Upper lobe of left lung (tissue), 6 donors: ENCODE measurements at regions not wholly inside any gene's neighbourhood (a gene's known extent, or its start where the extent isn't known, plus 50 kb on each side); places are given as distances from the start of the nearest gene placed in this dataset.

Experiments used
- ATAC-seq, 2 donors: fragments of 200-7000 bp; cut with Tn5 transposase; one replicate each; pipeline ENCODE4 v1.9.1; 2022; ENCODE audit warnings: mild to moderate bottlenecking in 2 of 2, moderate library complexity in 2 of 2; ENCODE audit not compliant: low FRiP score in 2 of 2
- DNase-seq, 2 donors: peaks; one replicate each; pipeline ENCODE4 v3.0.0-alpha.2; 2019 to 2020
- H3K27ac ChIP-seq, 4 donors: fragments of 200-600 bp; sonication (generic); one replicate each; pipeline ENCODE4 v1.5.1; 2016 to 2019
- H3K27me3 ChIP-seq, 4 donors: fragments of 200-600 bp; sonication (generic); one replicate each; pipeline ENCODE4 v1.5.1; 2017 to 2019
- H3K36me3 ChIP-seq, 4 donors: fragments of 200-600 bp; sonication (generic); one replicate each; pipeline ENCODE4 v1.5.1; 2016 to 2019
- H3K4me1 ChIP-seq, 4 donors: fragments of 200-600 bp; sonication (generic); one replicate each; pipeline ENCODE4 v1.5.1; 2018 to 2019
- H3K4me3 ChIP-seq, 4 donors: fragments of 200-600 bp; sonication (generic); one replicate each; pipeline ENCODE4 v1.5.1; 2017 to 2019; ENCODE audit warnings: mild to moderate bottlenecking in 2 of 4, moderate library complexity in 1 of 4
- H3K9me3 ChIP-seq, 4 donors: fragments of 200-600 bp; sonication (generic); one replicate each; pipeline ENCODE4 v1.5.1; 2018 to 2019
- CTCF ChIP-seq, 6 experiments: fragments of 450-650 bp in 4 of 6; fragments of 200-600 bp in 2 of 6; sonication (generic) in 2 of 6; IDR thresholded peaks; one replicate each; pipeline ENCODE4 v1.5.1; 2016 to 2019; ENCODE audit warnings: antibody characterized with exemption in 6 of 6
- EP300 ChIP-seq, 4 donors: sonication (generic); formaldehyde crosslinking; IDR thresholded peaks; one replicate each; pipeline ENCODE4 v1.5.1; 2017; ENCODE audit warnings: antibody characterized with exemption in 4 of 4, control low read depth in 2 of 4
- POLR2A ChIP-seq, 4 donors: fragments of 450-650 bp; IDR thresholded peaks; one replicate each; pipeline ENCODE4 v1.5.1; 2016 to 2017; ENCODE audit warnings: antibody characterized with exemption in 4 of 4, mild to moderate bottlenecking in 2 of 4
- POLR2AphosphoS5 ChIP-seq, 2 donors: sonication (generic); formaldehyde crosslinking; IDR thresholded peaks; one replicate each; pipeline ENCODE4 v1.5.1; 2017; ENCODE audit warnings: antibody characterized with exemption in 2 of 2
- WGBS, 2 donors: methylation state at CpG; one replicate each; pipeline ENCODE4 v1.1.5; 2017 to 2018; 5-methylcytosine and 5-hydroxymethylcytosine counted together
- donor health status: DM: no; HTN: no; CAD: no; lungs with moderate emphysema.
- donor health status: DM: no; HTN: yes; CAD: no; lungs with severe emphysema.

- H3K36me3 ChIP-seq = no peaks in the 10 kb centered on the region
- DNase-seq (no peak), ATAC-seq (no peak)
- WGBS, 2 donors = 67 to 85% methylated on average over 1 to 2 of the region's 2 CpGs
- no peak for TF ChIP-seq POLR2A (IDR thresholded peaks at IDR 0.05)
- TF ChIP-seq CTCF (IDR thresholded peaks at IDR 0.05) = no peak
- no peak for TF ChIP-seq POLR2AphosphoS5 (IDR thresholded peaks at IDR 0.05)
- no peak for TF ChIP-seq EP300 (IDR thresholded peaks at IDR 0.05)
- H3K9me3 ChIP-seq = no peaks in the 10 kb centered on the region
- no peak overlapping the region for H3K4me3 ChIP-seq
- no peak overlapping the region for H3K27ac ChIP-seq
- H3K4me1 ChIP-seq = no peaks in the 10 kb centered on the region
- no peaks in the 10 kb centered on the region for H3K27me3 ChIP-seq
Observed at GRCh38 chrX:9310616-9311015, 154.2 kb upstream of the TBL1X start.

GRCh38 chrX:9311421-9312160 lies 153.3 kb upstream of the TBL1X start:
- 71 to 83% methylated on average over 8 of the region's 8 CpGs for WGBS, 2 donors
- ATAC-seq (peak in 1 of 2 donors; percentile 79), DNase-seq (no peak)
- H3K27ac ChIP-seq = no peak overlapping the region
- no peak overlapping the region for H3K4me3 ChIP-seq
- no peaks in the 10 kb centered on the region for H3K9me3 ChIP-seq
- TF ChIP-seq POLR2A (IDR thresholded peaks at IDR 0.05) (no peak), POLR2AphosphoS5 (IDR thresholded peaks at IDR 0.05) (no peak), CTCF (IDR thresholded peaks at IDR 0.05) (no peak), EP300 (IDR thresholded peaks at IDR 0.05) (no peak)
- H3K27me3 ChIP-seq = no peaks in the 10 kb centered on the region
- no peaks in the 10 kb centered on the region for H3K36me3 ChIP-seq
- peaks cover 0 to 4% (median 0%) of the 10 kb centered on the region in 4 donors for H3K4me1 ChIP-seq

- 58 to 82% methylated on average over 6 to 12 of the region's 12 CpGs for WGBS, 2 donors
- Histone ChIP-seq H3K4me3 (no peak overlapping the region), H3K4me1 (peaks cover 0 to 11% (median 0%) of the 10 kb centered on the region in 4 donors), H3K27me3 (no peaks in the 10 kb centered on the region), H3K36me3 (no peaks in the 10 kb centered on the region), H3K27ac (no peak overlapping the region), H3K9me3 (no peaks in the 10 kb centered on the region)
- ATAC-seq (peak in 1 of 2 donors; percentile 42), DNase-seq (peak in 1 of 2 donors; percentile 69)
- TF ChIP-seq POLR2A (IDR thresholded peaks at IDR 0.05) (no peak), CTCF (IDR thresholded peaks at IDR 0.05) (peak; percentile 55 to 79 (median 74))
Observed at GRCh38 chrX:9312922-9313867, 151.7 kb upstream of the TBL1X start.

GRCh38 chrX:9315086-9315485 lies 149.8 kb upstream of the TBL1X start:
- no peak overlapping the region for H3K27ac ChIP-seq

GRCh38 chrX:9316096-9316495 lies 148.8 kb upstream of the TBL1X start:
- H3K9me3 ChIP-seq = no peaks in the 10 kb centered on the region
- TF ChIP-seq CTCF (IDR thresholded peaks at IDR 0.05) = no peak
- no peak for TF ChIP-seq POLR2AphosphoS5 (IDR thresholded peaks at IDR 0.05)
- TF ChIP-seq EP300 (IDR thresholded peaks at IDR 0.05) = no peak
- no peak for TF ChIP-seq POLR2A (IDR thresholded peaks at IDR 0.05)
- WGBS, 2 donors = 60 to 63% methylated on average over 10 of the region's 10 CpGs
- ATAC-seq (peak; percentile 55 to 57), DNase-seq (peak in 1 of 2 donors; percentile 31)
- H3K27me3 ChIP-seq = no peaks in the 10 kb centered on the region
- peaks cover 0 to 11% (median 0%) of the 10 kb centered on the region in 4 donors for H3K4me1 ChIP-seq
- no peaks in the 10 kb centered on the region for H3K36me3 ChIP-seq
- H3K27ac ChIP-seq = peak overlapping the region in 2 of 4 donors; percentile 16 to 30
- H3K4me3 ChIP-seq = no peak overlapping the region

More at GRCh38 chrX:9315086-9315485, 149.8 kb upstream of the TBL1X start:
- 73 to 88% methylated on average over 3 of the region's 3 CpGs for WGBS, 2 donors
- DNase-seq (no peak), ATAC-seq (no peak)
- peaks cover 0 to 11% (median 0%) of the 10 kb centered on the region in 4 donors for H3K4me1 ChIP-seq
- H3K9me3 ChIP-seq = no peaks in the 10 kb centered on the region
- no peaks in the 10 kb centered on the region for H3K27me3 ChIP-seq
- no peaks in the 10 kb centered on the region for H3K36me3 ChIP-seq
- no peak overlapping the region for H3K4me3 ChIP-seq
- TF ChIP-seq EP300 (IDR thresholded peaks at IDR 0.05) = no peak
- TF ChIP-seq POLR2AphosphoS5 (IDR thresholded peaks at IDR 0.05) = no peak
